B cell (primary cell): ENCODE measurements at regions not wholly inside any gene's neighbourhood (a gene's known extent, or its start where the extent isn't known, plus 50 kb on each side); places are given as distances from the start of the nearest gene placed in this dataset.

Source experiments
- CTCF ChIP-seq: fragments of 200-600 bp; IDR thresholded peaks from one replicate; pipeline ENCODE4 v1.8.0; 2022; ENCODE audit warnings: antibody characterized with exemption, mild to moderate bottlenecking
- EZH2 ChIP-seq: IDR thresholded peaks from 2 replicates; pipeline ENCODE4 v1.6.1; 2012; ENCODE audit warnings: borderline replicate concordance, low read depth, mild to moderate bottlenecking, moderate library complexity, low read length; ENCODE audit not compliant: insufficient read depth, poor library complexity, severe bottlenecking

GRCh38 chrX:42472727-42473126, 305.2 kb downstream of the PPP1R2C start:
- no peak for TF ChIP-seq CTCF
- no peak for TF ChIP-seq EZH2
